ENCODE measurements at regions not wholly inside any gene's neighbourhood (a gene's known extent, or its start where the extent isn't known, plus 50 kb on each side); places are given as distances from the start of the nearest gene placed in this dataset.

GRCh38 chr11:23947883-23948282 is 549.0 kb upstream of the LUZP2 start:
- TF ChIP-seq EZH2 (IDR thresholded peaks at IDR 0.05; ENCODE audit: insufficient read depth, low read length) (no peak), CTCF (IDR thresholded peaks at IDR 0.05; ENCODE audit: insufficient read depth, low read depth, low read length) (no peak)
